A549 (cell line): ENCODE measurements at regions not wholly inside any gene's neighbourhood (a gene's known extent, or its start where the extent isn't known, plus 50 kb on each side); places are given as distances from the start of the nearest gene placed in this dataset.

ENCODE experiments used
- CHD2 ChIP-seq: fragments of 150-350 bp; IDR thresholded peaks from 2 replicates; pipeline ENCODE4 v1.6.1; 2014; ENCODE audit warnings: low read length; ENCODE audit not compliant: partially characterized antibody
- CTCF ChIP-seq: fragments of >200 bp; sonication (Bioruptor Twin); formaldehyde crosslinking; IDR thresholded peaks from 3 replicates; pipeline ENCODE4 v1.5.1; 2016
- FOSL2 ChIP-seq, 2 experiments: fragments of 450-650 bp in 1 of 2; fragments of >200 bp in 1 of 2; sonication (Bioruptor Twin) in 1 of 2; formaldehyde crosslinking; IDR thresholded peaks; 2 replicates each; pipeline versions ENCODE4 v1.5.0 to v1.6.1; 2016 to 2020; ENCODE audit warnings: mild to moderate bottlenecking in 1 of 2, moderate library complexity in 1 of 2
- HMGXB4 ChIP-seq: fragments of 250-450 bp; sonication (Bioruptor Pico); IDR thresholded peaks from 2 replicates; pipeline ENCODE4 v1.5.0; 2021; ENCODE audit warnings: mild to moderate bottlenecking, moderate library complexity, borderline replicate concordance
- KDM5A ChIP-seq: fragments of 200-600 bp; sonication (generic); IDR thresholded peaks from 2 replicates; pipeline ENCODE4 v1.6.1; 2016; ENCODE audit warnings: antibody characterized with exemption, mild to moderate bottlenecking
- MAX ChIP-seq: IDR thresholded peaks from 2 replicates; pipeline ENCODE4 v1.6.1; 2012
- MAZ ChIP-seq: fragments of 150-350 bp; IDR thresholded peaks from 2 replicates; pipeline ENCODE4 v1.6.1; 2014; ENCODE audit warnings: antibody characterized with exemption, low read depth, low read length, borderline replicate concordance
- MYC ChIP-seq: IDR thresholded peaks from 2 replicates; pipeline ENCODE4 v1.6.1; 2012; ENCODE audit warnings: mild to moderate bottlenecking, inconsistent platforms, low read length, improper control_type of control experiment, borderline replicate concordance
- PHF8 ChIP-seq: fragments of 200-600 bp; sonication (generic); IDR thresholded peaks from 2 replicates; pipeline ENCODE4 v1.6.1; 2016; ENCODE audit warnings: low read depth, mild to moderate bottlenecking, antibody characterized with exemption, moderate library complexity, borderline replicate concordance
- POLR2A ChIP-seq: IDR thresholded peaks from 2 replicates; pipeline ENCODE4 v1.6.1; 2012; ENCODE audit warnings: mild to moderate bottlenecking, low read length
- POLR2AphosphoS2 ChIP-seq: conservative IDR thresholded peaks from 2 replicates; pipeline ENCODE4 v1.6.1; 2012; ENCODE audit warnings: low read length, improper control_type of control experiment, inconsistent platforms
- RAD21 ChIP-seq, 2 experiments: fragments of >200 bp in 1 of 2; sonication (Bioruptor Twin) in 1 of 2; formaldehyde crosslinking in 1 of 2; IDR thresholded peaks in 1 of 2; conservative IDR thresholded peaks in 1 of 2; 2 replicates in 1 of 2; 3 replicates in 1 of 2; pipeline ENCODE4 v1.6.1; 2012 to 2018; ENCODE audit warnings: inconsistent platforms in 1 of 2
- RFX5 ChIP-seq: fragments of 450-650 bp; IDR thresholded peaks from 2 replicates; pipeline ENCODE4 v1.7.1; 2014; ENCODE audit warnings: antibody characterized with exemption, mild to moderate bottlenecking, moderate library complexity
- TF ChIP-seq, protein P1 (sequence below): fragments of 150-350 bp; IDR thresholded peaks from 2 replicates; pipeline ENCODE4 v1.6.1; 2014; ENCODE audit warnings: low read depth, mild to moderate bottlenecking, low read length

DNA sequence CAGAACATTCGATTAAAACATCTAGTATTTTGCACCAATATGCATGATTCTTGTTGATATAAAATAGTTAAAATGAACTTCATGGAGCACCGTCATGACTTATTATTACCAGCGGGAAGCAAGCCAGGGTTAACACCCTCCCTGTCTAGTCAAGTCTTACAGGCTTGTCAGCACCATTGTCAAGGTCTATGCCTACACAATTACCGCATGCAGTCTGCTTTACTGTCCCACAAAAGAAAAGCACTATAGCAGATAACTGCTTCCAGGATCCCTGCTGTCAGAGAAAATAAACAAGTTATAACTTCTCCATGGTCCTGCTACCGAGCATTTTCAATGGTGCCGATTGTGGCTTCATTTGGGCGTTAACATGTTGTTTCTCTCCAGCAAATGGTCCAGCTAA is 968.0 kb upstream of the FAM98A start:
- TF ChIP-seq RFX5 (no peak), POLR2A (no peak), CTCF (no peak), FOSL2 (IDR thresholded peaks at IDR 0.05) (no peak), FOSL2 (CRISPR knock-in tag; IDR thresholded peaks at IDR 0.05) (no peak), MYC (no peak), MAZ (no peak), CHD2 (no peak), HMGXB4 (no peak), POLR2AphosphoS2 (no peak), MAX (no peak), RAD21 (conservative IDR thresholded peaks at IDR 0.05 in 1 of 2, IDR thresholded peaks at IDR 0.05 in 1 of 2) (no peak), KDM5A (no peak), PHF8 (no peak)
- TF ChIP-seq, protein P1, sequence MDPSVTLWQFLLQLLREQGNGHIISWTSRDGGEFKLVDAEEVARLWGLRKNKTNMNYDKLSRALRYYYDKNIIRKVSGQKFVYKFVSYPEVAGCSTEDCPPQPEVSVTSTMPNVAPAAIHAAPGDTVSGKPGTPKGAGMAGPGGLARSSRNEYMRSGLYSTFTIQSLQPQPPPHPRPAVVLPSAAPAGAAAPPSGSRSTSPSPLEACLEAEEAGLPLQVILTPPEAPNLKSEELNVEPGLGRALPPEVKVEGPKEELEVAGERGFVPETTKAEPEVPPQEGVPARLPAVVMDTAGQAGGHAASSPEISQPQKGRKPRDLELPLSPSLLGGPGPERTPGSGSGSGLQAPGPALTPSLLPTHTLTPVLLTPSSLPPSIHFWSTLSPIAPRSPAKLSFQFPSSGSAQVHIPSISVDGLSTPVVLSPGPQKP, result no peak
